MCF 10A (cell line): ENCODE measurements at regions not wholly inside any gene's neighbourhood (a gene's known extent, or its start where the extent isn't known, plus 50 kb on each side); places are given as distances from the start of the nearest gene placed in this dataset.
A peak's percentile ranks its signal among the peaks of the same experiment; 100 is the strongest.

Experiments used
- BruUV-seq: library from RNA; stranded (reverse); fragments of 400-500 nt; replicated peaks from 2 replicates; lab custom pipeline; 2021; lab: Mats Ljungman, UMichigan
- CTCF ChIA-PET: fragments of 300-600 bp; sonication (Branson Sonifier 250); formaldehyde crosslinking; extraction: SDS; loops from one replicate; lab custom pipeline; 2021; ENCODE audit warnings: antibody characterized with exemption, inconsistent platforms; lab: Yijun Ruan, JAX
- POLR2A ChIA-PET: fragments of 300-600, 350-650 bp; sonication (Branson Sonifier 250); formaldehyde crosslinking; extraction: SDS; loops from one replicate; lab custom pipeline; 2020; ENCODE audit warnings: antibody characterized with exemption, inconsistent platforms; lab: Yijun Ruan, JAX
- DNase-seq: peaks from one replicate; pipeline ENCODE4 v3.0.0-alpha.2; 2018; ENCODE audit not compliant: unreplicated experiment
- H3K27ac Mint-ChIP-seq: one replicate; pipeline ENCODE4 v1.8.0; 2022; ENCODE audit warnings: mild to moderate bottlenecking, low read depth, mixed read lengths; ENCODE audit not compliant: unreplicated experiment
- H3K27me3 Mint-ChIP-seq: one replicate; pipeline ENCODE4 v1.8.0; 2022; ENCODE audit warnings: mixed read lengths; ENCODE audit not compliant: insufficient read depth, unreplicated experiment
- H3K36me3 Mint-ChIP-seq: one replicate; pipeline ENCODE4 v1.8.0; 2022; ENCODE audit warnings: mild to moderate bottlenecking, moderate library complexity, mixed read lengths; ENCODE audit not compliant: insufficient read depth, unreplicated experiment
- H3K4me1 Mint-ChIP-seq: one replicate; pipeline ENCODE4 v1.8.0; 2022; ENCODE audit warnings: mixed read lengths; ENCODE audit not compliant: insufficient read depth, unreplicated experiment
- H3K4me3 Mint-ChIP-seq: one replicate; pipeline ENCODE4 v1.8.0; 2022; ENCODE audit warnings: mild to moderate bottlenecking, moderate library complexity, mixed read lengths; ENCODE audit not compliant: unreplicated experiment
- H3K9me3 Mint-ChIP-seq: one replicate; pipeline ENCODE4 v1.8.0; 2022; ENCODE audit warnings: mixed read lengths; ENCODE audit not compliant: unreplicated experiment
- CTCF ChIP-seq: fragments of 200-600 bp; IDR thresholded peaks from one replicate; pipeline ENCODE4 v1.8.0; 2022; ENCODE audit warnings: antibody characterized with exemption, mild to moderate bottlenecking; ENCODE audit not compliant: unreplicated experiment
- intact Hi-C: fragments of 100-400 bp; cut with micrococcal nuclease; formaldehyde crosslinking; loops from 2 replicates; pipeline ENCODE4 v1.14.1; 2022

GRCh38 chr4:13296986-13297385, 187.2 kb downstream of the RAB28 start:
- Mint-ChIP-seq H3K4me1 (no peaks in the 10 kb centered on the region), H3K36me3 (peaks cover 6% of the 10 kb centered on the region), H3K27ac (no peak overlapping the region), H3K4me3 (no peak overlapping the region), H3K9me3 (peaks cover 15% of the 10 kb centered on the region), H3K27me3 (no peaks in the 10 kb centered on the region)
- BruUV-seq = no TSS peak
- POLR2A ChIA-PET = interaction anchor here (0.6 kb wide), 1 partner anchor 230 kb away, joined by 4 read pairs; no protein-coding TSS in a partner anchor
- CTCF ChIA-PET = interaction anchor here (0.6 kb wide), 1 partner anchor 688 kb away, joined by 3 read pairs; no protein-coding TSS in a partner anchor
- no peak for DNase-seq
- TF ChIP-seq CTCF = no peak
- intact Hi-C loops = no loop called here

GRCh38 chr4:13294961-13295605, 189.1 kb downstream of the RAB28 start:
- ChIA-PET POLR2A (interaction anchor here (0.6 kb wide), 1 partner anchor 9 kb away, joined by 4 read pairs; no protein-coding TSS in a partner anchor), CTCF (no interaction called here)
- peaks cover under 1% of the 10 kb centered on the region for H3K4me1 Mint-ChIP-seq
- H3K36me3 Mint-ChIP-seq = peaks cover 6% of the 10 kb centered on the region
- no peaks in the 10 kb centered on the region for H3K27me3 Mint-ChIP-seq
- H3K4me3 Mint-ChIP-seq = no peak overlapping the region
- no peak overlapping the region for H3K27ac Mint-ChIP-seq
- DNase-seq = no peak
- intact Hi-C loops = no loop called here
- H3K9me3 Mint-ChIP-seq = peaks cover 6% of the 10 kb centered on the region
- TF ChIP-seq CTCF = no peak
- no TSS peak for BruUV-seq

GRCh38 chr4:13292372-13292771, 191.8 kb downstream of the RAB28 start:
- Mint-ChIP-seq H3K9me3 (no peaks in the 10 kb centered on the region), H3K4me3 (no peak overlapping the region), H3K27me3 (no peaks in the 10 kb centered on the region), H3K27ac (no peak overlapping the region), H3K4me1 (peaks cover 9% of the 10 kb centered on the region), H3K36me3 (peaks cover 6% of the 10 kb centered on the region)
- ChIA-PET CTCF (interaction anchor here (0.6 kb wide), 1 partner anchor 60 kb away, joined by 3 read pairs; no protein-coding TSS in a partner anchor), POLR2A (no interaction called here)
- no peak for TF ChIP-seq CTCF
- DNase-seq = no peak
- BruUV-seq = no TSS peak
- intact Hi-C loops = no loop called here

GRCh38 chr4:13289391-13289790, 194.7 kb downstream of the RAB28 start:
- no peak overlapping the region for H3K27ac Mint-ChIP-seq

More at GRCh38 chr4:13289391-13289790, 194.7 kb downstream of the RAB28 start:
- Mint-ChIP-seq H3K4me3 (no peak overlapping the region), H3K9me3 (no peaks in the 10 kb centered on the region), H3K27me3 (no peaks in the 10 kb centered on the region), H3K36me3 (no peaks in the 10 kb centered on the region), H3K4me1 (peaks cover 9% of the 10 kb centered on the region)
- no peak for TF ChIP-seq CTCF
- POLR2A ChIA-PET = no interaction called here
- BruUV-seq = no TSS peak
- intact Hi-C loops = no loop called here
- CTCF ChIA-PET = no interaction called here
- peak; percentile 31 for DNase-seq
